ENCODE measurements at regions not wholly inside any gene's neighbourhood (a gene's known extent, or its start where the extent isn't known, plus 50 kb on each side); places are given as distances from the start of the nearest gene placed in this dataset.

DNA sequence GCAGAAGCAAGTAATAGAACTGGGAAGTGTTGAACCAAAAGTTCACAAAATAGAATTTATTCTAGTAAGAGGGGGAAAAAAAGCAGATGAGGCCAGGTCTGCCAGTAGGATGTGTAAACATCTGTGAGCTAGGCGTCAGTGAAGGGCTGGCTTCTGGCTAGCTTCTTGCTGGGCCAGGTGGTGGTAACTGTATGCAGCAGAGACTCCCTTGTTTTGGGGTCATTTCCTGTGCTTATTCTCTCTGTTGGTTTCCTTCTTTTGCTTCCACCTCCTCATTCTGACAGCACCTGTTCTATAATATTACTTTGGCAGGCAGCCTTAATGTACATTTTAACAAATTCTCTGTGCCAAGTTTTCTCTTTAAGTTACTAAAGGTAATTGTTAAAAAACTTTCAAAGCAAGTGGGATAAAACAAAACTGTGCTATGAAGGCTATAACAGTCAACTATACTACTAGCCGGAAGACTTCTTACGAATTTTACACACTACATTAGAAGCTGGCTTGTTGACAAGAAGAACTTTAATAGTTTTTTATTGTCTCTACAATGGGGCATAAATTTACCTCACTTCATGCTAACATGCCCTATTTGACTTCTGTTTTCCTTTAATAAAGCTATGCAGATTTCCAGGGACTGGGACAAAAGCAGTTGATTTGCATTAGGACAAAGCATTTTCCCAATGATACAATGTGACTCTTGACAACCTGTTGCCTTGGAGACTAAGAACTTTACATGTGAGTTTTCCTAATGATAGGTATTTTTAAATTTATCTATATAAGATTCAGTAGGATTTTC, 318.8 kb upstream of the NAALADL2 start:
- ChIA-PET CTCF (ENCODE audit: partially characterized antibody) (interaction anchor here (0.6 to 0.8 kb wide), 3 partner anchors 16 to 348 kb away, joined by 3 to 4 read pairs (median 3); no protein-coding TSS in a partner anchor), POLR2A (ENCODE audit: partially characterized antibody) (interaction anchor here (0.6 to 2.3 kb wide), 6 partner anchors 13 to 841 kb away, joined by 3 to 18 read pairs (median 3); no protein-coding TSS in a partner anchor)
- FAIRE-seq: peak; percentile 83
- Histone ChIP-seq H3K4ac (replicated peaks; ENCODE audit: insufficient read length, low read depth, low read length) (no peak overlapping the region), H2AK5ac (ENCODE audit: low read depth, low read length) (no peak overlapping the region), H3K56ac (replicated peaks; ENCODE audit: insufficient read length, low read depth, low read length) (no peak overlapping the region), H4K8ac (ENCODE audit: extremely low read depth, insufficient read depth, low read length) (no peak overlapping the region), H3K4me1 (replicated peaks in 1 of 4; ENCODE audit: control insufficient read depth in 3 of 4, insufficient read depth in 4 of 4, low read length in 3 of 4) (peaks cover 2 to 18% (median 9%) of the 10 kb centered on the region in 4 experiments; a peak in 6 of 7 replicates), H3K18ac (ENCODE audit: extremely low read depth, low read length) (peak overlapping the region; percentile 3; the same call in 1 of the 2 replicates), H3K79me2 (ENCODE audit: control insufficient read depth in 1 of 2, insufficient read depth in 2 of 2, low read length in 2 of 2) (no peaks in the 10 kb centered on the region), H2BK12ac (ENCODE audit: low read depth, low read length) (no peak overlapping the region), H3K9me3 (ENCODE audit: insufficient read depth in 2 of 2, low read depth in 1 of 2, low read length in 1 of 2) (no peaks in the 10 kb centered on the region), H2BK5ac (ENCODE audit: low read depth, low read length) (peak overlapping the region; percentile 85; the same call in 1 of the 2 replicates), H3K9ac (replicated peaks in 1 of 4; ENCODE audit: extremely low read depth in 1 of 4, low read depth in 3 of 4, low read length in 3 of 4) (peak overlapping the region in 2 of 4 experiments; percentile 31 to 44; a peak in 3 of 7 replicates), H2BK15ac (ENCODE audit: low read length) (no peak overlapping the region), H3K14ac (ENCODE audit: insufficient read length) (no peak overlapping the region), H4K5ac (ENCODE audit: insufficient read length, low read depth, low read length) (peak overlapping the region; percentile 68), H3K79me1 (ENCODE audit: low read depth, low read length) (no peaks in the 10 kb centered on the region), H2BK120ac (replicated peaks; ENCODE audit: low read depth, low read length) (peak overlapping the region; percentile 99), H2AFZ (ENCODE audit: low read length) (no peak overlapping the region), H4K91ac (replicated peaks; ENCODE audit: insufficient read length, low read length) (no peak overlapping the region), H3K4me3 (ENCODE audit: extremely low read depth in 1 of 4, insufficient read depth in 2 of 4, low read depth in 3 of 4, low read length in 4 of 4) (peak overlapping the region in 1 of 4 experiments; percentile 48; a peak in 2 of 8 replicates), H2BK20ac (ENCODE audit: low read length) (peak overlapping the region; percentile 35; the same call in 1 of the 2 replicates), H3K27ac (ENCODE audit: low read depth, low read length) (peak overlapping the region; percentile 77), H3K36me3 (ENCODE audit: control insufficient read depth in 2 of 4, insufficient read depth in 4 of 4, low read length in 3 of 4) (no peaks in the 10 kb centered on the region), H4K20me1 (replicated peaks in 1 of 2; ENCODE audit: control insufficient read depth in 1 of 2, insufficient read depth in 2 of 2, low read length in 2 of 2) (no peaks in the 10 kb centered on the region), H3K23ac (ENCODE audit: insufficient read length) (no peak overlapping the region), H3K4me2 (ENCODE audit: insufficient read depth in 1 of 2, low read depth in 2 of 2, low read length in 2 of 2) (peak overlapping the region; percentile 57 to 60), H3K27me3 (replicated peaks in 1 of 4; ENCODE audit: control insufficient read depth in 3 of 4, extremely low read depth in 1 of 4, insufficient read depth in 3 of 4, low read length in 3 of 4) (no peaks in the 10 kb centered on the region), H3K23me2 (ENCODE audit: low read depth, low read length) (no peaks in the 10 kb centered on the region)
- DNase-seq (ENCODE audit: low read depth in 1 of 2, low spot score in 2 of 2): peak in 1 of 2 experiments; percentile 19
- 6% methylated on average over 3 of the region's 3 CpGs; no CpG with 5 or more reads in 1 of the 2 experiments for WGBS, 2 experiments (ENCODE audit: extremely low coverage in 1 of 2, insufficient coverage in 1 of 2, insufficient read length in 1 of 2, insufficient replicate concordance in 2 of 2, low coverage in 1 of 2, low lambda C conversion rate in 2 of 2, missing lambda C conversion rate in 1 of 2)
- TF ChIP-seq SRF (IDR thresholded peaks at IDR 0.05; ENCODE audit: low read depth, low read length) (no peak), PHF8 (conservative IDR thresholded peaks at IDR 0.05; ENCODE audit: low read depth, low read length) (no peak), CEBPB (IDR thresholded peaks at IDR 0.05; ENCODE audit: low read depth, low read length) (no peak), SP4 (IDR thresholded peaks at IDR 0.05; ENCODE audit: low read length) (no peak), KDM1A (IDR thresholded peaks at IDR 0.05; ENCODE audit: borderline replicate concordance, low read length) (no peak), POLR2AphosphoS5 (IDR thresholded peaks at IDR 0.05; ENCODE audit: low read depth, low read length) (peak; percentile 66; the same call in 1 of the 2 replicates), SIN3A (conservative IDR thresholded peaks at IDR 0.05 in 1 of 2, IDR thresholded peaks at IDR 0.05 in 1 of 2; ENCODE audit: low read depth in 1 of 2, low read length in 2 of 2) (no peak), BRCA1 (IDR thresholded peaks at IDR 0.05; ENCODE audit: low read depth, low read length) (no peak), BCL11A (IDR thresholded peaks at IDR 0.05; ENCODE audit: low read depth in 2 of 2, low read length in 2 of 2) (no peak), POU5F1 (IDR thresholded peaks at IDR 0.05; ENCODE audit: low read depth, low read length) (no peak), EGR1 (IDR thresholded peaks at IDR 0.05; ENCODE audit: borderline replicate concordance, low read depth, low read length) (no peak)
- TF ChIP-seq, protein P1, sequence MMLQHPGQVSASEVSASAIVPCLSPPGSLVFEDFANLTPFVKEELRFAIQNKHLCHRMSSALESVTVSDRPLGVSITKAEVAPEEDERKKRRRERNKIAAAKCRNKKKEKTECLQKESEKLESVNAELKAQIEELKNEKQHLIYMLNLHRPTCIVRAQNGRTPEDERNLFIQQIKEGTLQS (IDR thresholded peaks at IDR 0.05; ENCODE audit: insufficient read depth, low read depth, low read length): no peak
